HAP-1 (cell line): ENCODE measurements at regions not wholly inside any gene's neighbourhood (a gene's known extent, or its start where the extent isn't known, plus 50 kb on each side); places are given as distances from the start of the nearest gene placed in this dataset.
A peak's percentile ranks its signal among the peaks of the same experiment; 100 is the strongest.

ENCODE experiments used
- DNase-seq, 2 experiments: peaks; one replicate each; pipeline ENCODE4 v3.0.0-alpha.2; 2016 to 2020; ENCODE audit warnings: low spot score in 2 of 2
- H3K27me3 ChIP-seq: fragments of 250-450 bp; sonication (Bioruptor Pico); 2 replicates; pipeline ENCODE4 v1.5.1; 2020; ENCODE audit warnings: low read depth, mild to moderate bottlenecking, moderate library complexity
- H3K36me3 ChIP-seq: fragments of 250-450 bp; sonication (Bioruptor Pico); replicated peaks from 2 replicates; pipeline ENCODE4 v1.5.1; 2020; ENCODE audit warnings: mild to moderate bottlenecking
- H3K4me1 ChIP-seq: fragments of 250-450 bp; sonication (Bioruptor Pico); 2 replicates; pipeline ENCODE4 v1.5.1; 2020; ENCODE audit warnings: mild to moderate bottlenecking
- H3K4me3 ChIP-seq: fragments of 250-450 bp; sonication (Bioruptor Pico); 2 replicates; pipeline ENCODE4 v1.5.1; 2020; ENCODE audit warnings: mild to moderate bottlenecking, moderate library complexity
- H3K9me3 ChIP-seq: fragments of 250-450 bp; sonication (Bioruptor Pico); 2 replicates; pipeline ENCODE4 v1.5.1; 2020; ENCODE audit warnings: mild to moderate bottlenecking, moderate library complexity
- in situ Hi-C: fragments of 300-500 bp; cut with MboI; formaldehyde crosslinking; loops from 3 replicates; pipeline ENCODE4 v1.14.3; 2020; ENCODE audit warnings: low sequenced_read_pairs, inconsistent platforms, mixed read lengths

- Histone ChIP-seq H3K9me3 (no peaks in the 10 kb centered on the region), H3K4me3 (no peak overlapping the region), H3K4me1 (no peaks in the 10 kb centered on the region), H3K27me3 (no peaks in the 10 kb centered on the region), H3K36me3 (no peaks in the 10 kb centered on the region)
- in situ Hi-C loops = no loop called here
- DNase-seq = no peak
These were observed 126.0 kb upstream of the SDK2 start for GRCh38 chr17:73770115-73770848.

DNA sequence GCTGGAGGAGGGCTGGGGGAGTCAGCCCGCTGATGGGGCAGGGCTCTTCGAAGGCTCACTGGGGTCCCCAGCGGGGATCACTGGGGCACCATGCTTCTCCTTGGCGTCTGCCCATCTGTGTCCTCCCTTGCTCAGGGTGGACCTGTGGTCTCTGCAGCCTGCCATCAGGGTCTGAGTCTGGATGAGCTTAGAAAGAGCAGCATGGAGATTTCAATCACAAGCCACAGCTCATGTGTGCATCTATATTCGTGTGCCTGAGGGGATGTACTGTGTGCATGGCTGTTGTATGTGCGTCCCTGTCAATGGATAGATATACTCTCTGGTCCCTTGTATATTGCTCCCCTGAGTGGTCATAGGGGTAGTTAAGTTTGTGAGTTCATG lies 126.6 kb upstream of the SDK2 start:
- Histone ChIP-seq H3K9me3 (no peaks in the 10 kb centered on the region), H3K4me3 (no peak overlapping the region), H3K27me3 (no peaks in the 10 kb centered on the region), H3K36me3 (no peaks in the 10 kb centered on the region), H3K4me1 (no peaks in the 10 kb centered on the region)
- in situ Hi-C loops = no loop called here
- DNase-seq = no peak

- H3K4me1 ChIP-seq = no peaks in the 10 kb centered on the region
- H3K27me3 ChIP-seq = no peaks in the 10 kb centered on the region
- H3K9me3 ChIP-seq = no peaks in the 10 kb centered on the region
- in situ Hi-C loops = no loop called here
- no peak overlapping the region for H3K4me3 ChIP-seq
- DNase-seq = no peak
- H3K36me3 ChIP-seq = no peaks in the 10 kb centered on the region
These were observed 128.0 kb upstream of the SDK2 start for GRCh38 chr17:73772107-73772705.

DNA sequence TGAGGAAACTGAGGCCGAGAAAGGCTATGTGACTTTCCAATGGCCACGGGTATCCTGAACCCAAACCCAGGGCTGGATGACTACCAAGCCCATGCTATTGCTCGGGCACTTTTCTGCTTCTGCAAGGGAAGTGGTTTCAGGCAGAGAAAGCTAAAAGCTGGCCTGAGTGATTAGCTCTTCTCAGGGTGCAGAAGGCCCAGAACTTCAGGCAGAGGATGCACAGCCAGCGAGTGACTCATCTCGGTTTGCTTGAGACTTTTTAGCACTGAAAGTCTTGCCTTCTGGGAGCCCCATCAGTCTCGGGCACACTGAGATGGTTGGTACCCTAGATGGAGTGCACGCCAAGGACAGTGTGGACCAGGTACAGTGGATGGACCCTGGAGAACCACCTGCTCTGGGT lies 129.5 kb upstream of the SDK2 start:
- Histone ChIP-seq H3K4me1 (no peaks in the 10 kb centered on the region), H3K4me3 (no peak overlapping the region), H3K27me3 (no peaks in the 10 kb centered on the region), H3K9me3 (no peaks in the 10 kb centered on the region), H3K36me3 (no peaks in the 10 kb centered on the region)
- DNase-seq = no peak
- in situ Hi-C loops = no loop called here

DNA sequence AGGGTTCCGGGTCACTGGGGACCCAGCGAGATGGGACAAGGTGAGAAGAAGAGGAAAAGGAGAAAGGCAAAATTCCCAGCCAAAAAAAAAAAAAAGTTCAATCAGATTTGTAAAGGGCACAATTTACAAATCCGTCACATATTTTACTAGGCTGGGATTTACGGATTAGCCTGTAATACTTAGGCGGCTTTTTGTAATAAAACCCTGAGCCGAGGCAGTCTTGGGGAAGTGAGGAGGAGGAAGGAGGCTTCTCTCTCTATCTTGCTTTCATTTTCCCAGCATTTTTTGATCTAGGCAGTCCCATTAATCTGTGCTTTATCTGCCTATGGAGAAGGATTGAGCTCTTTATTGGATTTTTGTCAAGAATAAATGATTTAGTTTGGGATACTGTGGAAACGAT lies 130.6 kb upstream of the SDK2 start:
- Histone ChIP-seq H3K4me3 (no peak overlapping the region), H3K27me3 (no peaks in the 10 kb centered on the region), H3K4me1 (no peaks in the 10 kb centered on the region), H3K9me3 (no peaks in the 10 kb centered on the region), H3K36me3 (no peaks in the 10 kb centered on the region)
- DNase-seq = no peak
- in situ Hi-C loops = no loop called here

DNA sequence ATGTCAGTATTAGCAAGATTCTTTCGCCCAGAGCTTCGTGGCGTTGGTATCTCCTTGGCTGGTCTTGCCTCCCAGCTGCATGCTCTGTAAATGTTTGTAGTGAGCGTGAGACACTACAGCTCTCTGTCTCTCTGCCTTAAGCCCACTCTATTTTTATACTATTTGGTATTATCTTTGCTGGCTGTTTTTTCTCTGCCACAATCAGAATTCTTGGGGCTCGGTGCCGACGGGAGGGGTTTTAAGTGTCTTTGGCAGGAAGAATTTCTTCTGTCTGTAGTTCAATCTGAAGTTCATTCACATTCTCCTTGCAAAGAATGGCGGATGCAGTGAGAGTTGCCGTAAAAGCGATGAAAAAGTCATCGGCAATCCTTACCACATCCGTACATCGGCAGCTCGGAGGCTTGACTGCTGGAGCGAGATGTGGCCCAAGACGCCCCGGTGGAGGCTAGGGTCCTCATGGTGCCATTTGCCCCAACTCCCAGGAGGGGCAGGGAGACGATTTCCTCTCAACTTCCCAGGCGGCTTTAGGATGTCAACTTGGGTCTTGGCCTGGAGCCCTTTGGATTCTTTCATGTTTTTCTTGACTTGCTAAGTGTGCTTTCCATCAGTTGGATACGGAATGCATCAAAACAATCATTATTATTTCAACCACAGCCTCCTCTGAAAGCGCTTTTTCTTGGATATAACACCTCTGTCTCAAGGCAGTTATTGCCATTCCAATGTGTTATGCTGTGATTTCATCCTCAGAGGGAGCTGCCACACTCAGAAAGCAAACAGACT lies 132.3 kb upstream of the SDK2 start:
- H3K36me3 ChIP-seq = no peaks in the 10 kb centered on the region
- H3K4me1 ChIP-seq = no peaks in the 10 kb centered on the region
- in situ Hi-C loops = no loop called here
- DNase-seq = no peak
- H3K4me3 ChIP-seq = no peak overlapping the region
- 0 out of 2 replicates have a peak, but pooled peaks cover under 1% of the 10 kb centered on the region for H3K27me3 ChIP-seq
- H3K9me3 ChIP-seq = no peaks in the 10 kb centered on the region

DNA sequence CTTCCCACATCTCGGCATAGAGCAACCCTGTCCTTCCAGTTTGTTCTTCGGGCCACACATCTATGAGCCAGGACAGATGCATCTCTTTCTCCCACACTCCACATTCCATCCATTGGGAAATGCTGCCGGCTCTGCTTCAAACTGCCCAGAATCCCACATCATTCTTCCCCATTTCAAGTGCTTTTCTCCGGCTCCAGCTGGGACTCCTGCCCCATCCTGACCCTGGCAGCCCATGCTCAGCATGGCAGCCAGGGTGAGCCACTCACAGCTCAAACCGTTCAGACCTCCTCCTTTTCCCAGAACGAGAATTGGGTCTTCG lies 132.8 kb upstream of the SDK2 start:
- H3K27me3 ChIP-seq = 0 out of 2 replicates have a peak, but pooled peaks cover 3% of the 10 kb centered on the region
- no peaks in the 10 kb centered on the region for H3K36me3 ChIP-seq
- H3K4me1 ChIP-seq = no peaks in the 10 kb centered on the region
- no peaks in the 10 kb centered on the region for H3K9me3 ChIP-seq
- no peak overlapping the region for H3K4me3 ChIP-seq
- in situ Hi-C loops = no loop called here
- no peak for DNase-seq

DNA sequence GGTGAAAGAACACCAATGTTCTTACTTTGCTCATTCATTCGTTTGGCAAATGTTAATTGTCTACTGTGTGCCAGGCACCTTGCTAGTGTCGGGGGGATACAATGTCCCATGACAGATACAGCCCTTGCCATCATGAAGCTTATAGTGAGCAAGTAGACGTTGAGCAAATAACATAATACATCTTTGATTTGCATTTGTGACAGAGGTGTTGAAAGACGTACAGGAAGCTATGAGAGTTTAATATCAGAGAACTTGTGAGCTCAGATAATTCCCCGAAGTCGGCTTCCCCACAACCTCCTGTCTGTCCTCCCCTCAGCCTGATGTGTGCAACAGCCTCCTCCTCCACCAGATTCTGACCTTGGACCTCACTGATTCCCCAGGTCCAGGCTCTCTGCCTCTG lies 138.0 kb upstream of the SDK2 start:
- no peaks in the 10 kb centered on the region for H3K4me1 ChIP-seq
- H3K4me3 ChIP-seq = no peak overlapping the region
- H3K36me3 ChIP-seq = no peaks in the 10 kb centered on the region
- peaks cover 5% of the 10 kb centered on the region; the same call in 1 of the 2 replicates for H3K27me3 ChIP-seq
- H3K9me3 ChIP-seq = no peaks in the 10 kb centered on the region
- in situ Hi-C loops = no loop called here
- no peak for DNase-seq

DNA sequence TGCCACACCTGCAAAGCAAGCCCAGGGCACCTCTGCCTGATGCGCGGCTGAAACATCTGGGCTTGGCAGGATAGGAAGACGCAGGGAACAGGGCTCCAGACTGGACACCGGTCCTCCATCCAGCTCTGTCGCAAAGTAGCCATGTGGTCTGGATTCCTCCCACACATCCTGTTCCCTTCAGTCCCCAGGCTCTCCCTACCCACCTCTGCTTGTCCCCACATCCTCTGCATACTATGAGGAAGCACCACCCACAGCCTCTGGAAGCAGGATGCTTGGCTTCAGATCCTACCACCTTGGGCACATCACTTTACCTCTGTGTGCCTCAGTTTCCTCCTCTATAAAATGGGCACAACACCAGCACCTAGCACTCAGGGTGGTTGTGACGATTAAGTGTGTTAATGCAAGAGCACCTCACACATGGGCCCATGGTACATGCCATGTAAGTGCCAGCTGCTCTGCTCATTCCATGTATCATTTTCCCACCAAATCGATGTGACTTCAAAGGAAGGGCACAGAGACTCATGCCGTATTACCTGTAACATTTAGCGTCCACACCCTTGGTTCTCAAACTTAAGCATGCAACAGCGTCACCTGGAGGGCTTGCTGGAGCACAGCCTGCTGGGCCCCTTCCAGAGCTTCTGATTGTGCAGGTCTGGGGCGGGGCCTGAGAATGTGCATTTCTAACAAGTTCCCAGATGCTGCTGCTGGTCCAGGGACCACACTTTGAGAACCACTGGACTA lies 138.6 kb upstream of the SDK2 start:
- H3K4me1 ChIP-seq = no peaks in the 10 kb centered on the region
- no peaks in the 10 kb centered on the region for H3K9me3 ChIP-seq
- in situ Hi-C loops = no loop called here
- H3K27me3 ChIP-seq = peaks cover 8% of the 10 kb centered on the region; the same call in 1 of the 2 replicates
- DNase-seq = peak in 1 of 2 experiments; percentile 35
- no peaks in the 10 kb centered on the region for H3K36me3 ChIP-seq
- H3K4me3 ChIP-seq = no peak overlapping the region

DNA sequence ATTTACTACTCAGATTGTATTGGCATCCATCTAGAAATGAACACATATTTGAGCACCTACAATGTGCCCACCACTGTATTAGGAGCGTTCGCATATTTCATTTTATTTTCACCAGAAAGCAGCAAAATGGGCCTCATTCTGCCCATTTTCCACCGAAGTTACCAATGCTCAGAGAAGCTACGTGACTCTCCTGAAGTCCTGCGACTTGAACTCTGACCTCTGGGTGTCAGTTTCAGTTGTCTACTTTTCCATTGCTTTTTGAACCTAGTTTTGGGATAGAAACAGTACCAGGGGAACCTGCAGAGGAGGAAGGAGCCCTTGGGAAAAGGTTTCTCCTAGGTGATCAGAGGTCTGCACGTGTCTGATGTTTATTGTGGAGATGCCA lies 139.1 kb upstream of the SDK2 start:
- in situ Hi-C loops = no loop called here
- H3K27me3 ChIP-seq = peaks cover 8% of the 10 kb centered on the region; the same call in 1 of the 2 replicates
- H3K4me3 ChIP-seq = no peak overlapping the region
- DNase-seq = no peak
- no peaks in the 10 kb centered on the region for H3K4me1 ChIP-seq
- no peaks in the 10 kb centered on the region for H3K9me3 ChIP-seq
- no peaks in the 10 kb centered on the region for H3K36me3 ChIP-seq

DNA sequence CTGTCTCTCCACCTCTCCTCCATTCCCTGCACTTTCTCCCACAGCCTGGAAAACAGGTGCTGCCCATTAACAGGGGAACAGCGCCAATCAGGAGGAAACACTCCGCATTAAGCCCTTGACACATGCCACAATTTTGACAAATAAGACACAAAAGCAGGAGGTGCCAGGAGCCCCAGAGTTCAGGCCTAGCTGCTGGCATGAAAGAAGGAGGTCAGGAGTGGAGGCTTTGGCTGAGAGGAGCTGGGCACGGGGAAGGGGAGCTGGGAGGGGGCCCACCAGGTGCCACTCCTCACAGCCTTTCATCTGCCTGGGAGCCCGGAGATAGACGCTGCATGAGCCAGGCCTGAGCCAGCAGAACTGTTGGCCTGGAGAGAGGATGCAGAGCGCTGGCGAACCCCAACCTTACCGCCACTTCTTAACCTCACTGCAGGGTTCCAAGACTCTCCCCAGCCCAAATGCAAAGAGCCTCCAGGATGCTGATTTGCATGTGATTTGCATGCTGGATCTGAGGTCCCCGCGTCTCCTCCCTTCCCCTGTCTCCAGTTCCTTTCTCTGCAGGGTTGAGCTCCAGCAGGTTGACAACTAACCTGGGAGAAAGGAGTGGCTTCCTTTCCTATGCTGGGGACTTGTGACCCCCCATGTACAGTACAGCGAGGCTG lies 139.8 kb upstream of the SDK2 start:
- Histone ChIP-seq H3K4me1 (no peaks in the 10 kb centered on the region), H3K4me3 (no peak overlapping the region), H3K9me3 (no peaks in the 10 kb centered on the region), H3K27me3 (peaks cover 10% of the 10 kb centered on the region; the same call in 1 of the 2 replicates), H3K36me3 (no peaks in the 10 kb centered on the region)
- DNase-seq = no peak
- in situ Hi-C loops = no loop called here

DNA sequence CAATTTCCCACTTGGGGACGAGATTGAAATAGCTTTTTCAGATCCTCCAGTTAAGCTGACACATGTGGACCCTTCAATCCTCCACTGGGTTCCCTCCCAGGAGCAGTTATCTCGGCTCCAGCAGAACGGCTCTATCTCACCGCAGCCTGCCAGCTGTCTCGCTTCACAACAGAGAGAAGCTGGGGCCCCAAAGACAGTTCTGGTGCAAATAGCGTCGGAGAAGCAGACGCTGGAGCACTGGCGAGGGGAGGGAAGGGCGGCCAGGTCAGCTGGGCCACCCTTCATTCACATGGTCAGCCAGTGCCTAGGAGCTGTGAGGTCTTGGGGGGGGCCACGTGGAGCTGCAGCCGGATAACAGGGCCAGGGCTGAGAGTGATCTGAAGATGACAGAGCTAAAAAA lies 141.3 kb upstream of the SDK2 start:
- Histone ChIP-seq H3K4me3 (no peak overlapping the region), H3K27me3 (peaks cover 10% of the 10 kb centered on the region; the same call in 1 of the 2 replicates), H3K9me3 (no peaks in the 10 kb centered on the region), H3K36me3 (no peaks in the 10 kb centered on the region), H3K4me1 (no peaks in the 10 kb centered on the region)
- no peak for DNase-seq
- in situ Hi-C loops = no loop called here

- no peak overlapping the region for H3K4me3 ChIP-seq
- in situ Hi-C loops = no loop called here
- peaks cover 10% of the 10 kb centered on the region; the same call in 1 of the 2 replicates for H3K27me3 ChIP-seq
- no peaks in the 10 kb centered on the region for H3K36me3 ChIP-seq
- no peaks in the 10 kb centered on the region for H3K4me1 ChIP-seq
- H3K9me3 ChIP-seq = no peaks in the 10 kb centered on the region
- DNase-seq = no peak
These were observed 141.9 kb upstream of the SDK2 start for GRCh38 chr17:73785958-73786743.
